Stomach smooth muscle (tissue), 2 donors: ENCODE measurements at regions not wholly inside any gene's neighbourhood (a gene's known extent, or its start where the extent isn't known, plus 50 kb on each side); places are given as distances from the start of the nearest gene placed in this dataset.

Experiments used
- H3K27ac ChIP-seq: one replicate; pipeline ENCODE4 v1.7.0; 2013; ENCODE audit warnings: mild to moderate bottlenecking, low read length, inconsistent platforms
- H3K27me3 ChIP-seq, 2 donors: one replicate each; pipeline ENCODE4 v1.7.0; 2013; ENCODE audit warnings: low read length in 2 of 2; ENCODE audit not compliant: insufficient read depth in 2 of 2, control insufficient read depth in 1 of 2
- H3K36me3 ChIP-seq, 2 donors: one replicate each; pipeline ENCODE4 v1.7.0; 2013; ENCODE audit warnings: low read length in 2 of 2; ENCODE audit not compliant: control insufficient read depth in 2 of 2, insufficient read depth in 2 of 2
- H3K4me1 ChIP-seq: one replicate; pipeline ENCODE4 v1.7.0; 2013; ENCODE audit warnings: low read length; ENCODE audit not compliant: control insufficient read depth, insufficient read depth
- H3K4me3 ChIP-seq, 2 donors: one replicate each; pipeline ENCODE4 v1.7.0; 2013; ENCODE audit warnings: low read length in 2 of 2
- H3K9ac ChIP-seq, 2 donors: one replicate each; pipeline ENCODE4 v1.7.0; 2013; ENCODE audit warnings: low read length in 2 of 2, mild to moderate bottlenecking in 1 of 2
- H3K9me3 ChIP-seq, 2 donors: one replicate each; pipeline ENCODE4 v1.7.0; 2013; ENCODE audit warnings: low read length in 2 of 2; ENCODE audit not compliant: control insufficient read depth in 2 of 2
- donor health status: healthy.
- donor health status: Pancreatic carcinoma.

DNA sequence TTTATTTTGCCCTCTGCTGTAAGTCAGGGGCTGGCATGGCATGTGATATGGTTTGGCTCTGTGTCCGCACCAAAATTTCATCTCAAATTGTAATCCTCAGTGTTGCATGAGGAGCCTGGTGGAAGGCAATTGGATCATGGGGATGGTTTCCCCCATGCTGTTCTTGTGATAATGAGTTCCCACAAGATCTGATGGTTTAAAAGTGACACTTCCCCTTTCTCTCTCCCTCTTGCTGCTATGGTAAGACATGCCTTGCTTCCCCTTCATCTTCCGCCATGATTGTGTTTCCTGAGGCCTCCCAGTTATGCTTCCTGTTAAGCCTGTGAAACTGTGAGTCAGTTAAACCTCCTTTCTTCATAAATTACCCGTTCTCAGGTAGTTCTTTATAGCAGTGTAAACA is 72.0 kb upstream of the MSX1 start:
- peaks cover 0 to 12% of the 10 kb centered on the region in 2 donors for H3K9me3 ChIP-seq
- no peak overlapping the region for H3K4me3 ChIP-seq
- H3K4me1 ChIP-seq: no peaks in the 10 kb centered on the region
- H3K36me3 ChIP-seq: no peaks in the 10 kb centered on the region
- no peak overlapping the region for H3K9ac ChIP-seq
- H3K27me3 ChIP-seq: no peaks in the 10 kb centered on the region
- no peak overlapping the region for H3K27ac ChIP-seq

DNA sequence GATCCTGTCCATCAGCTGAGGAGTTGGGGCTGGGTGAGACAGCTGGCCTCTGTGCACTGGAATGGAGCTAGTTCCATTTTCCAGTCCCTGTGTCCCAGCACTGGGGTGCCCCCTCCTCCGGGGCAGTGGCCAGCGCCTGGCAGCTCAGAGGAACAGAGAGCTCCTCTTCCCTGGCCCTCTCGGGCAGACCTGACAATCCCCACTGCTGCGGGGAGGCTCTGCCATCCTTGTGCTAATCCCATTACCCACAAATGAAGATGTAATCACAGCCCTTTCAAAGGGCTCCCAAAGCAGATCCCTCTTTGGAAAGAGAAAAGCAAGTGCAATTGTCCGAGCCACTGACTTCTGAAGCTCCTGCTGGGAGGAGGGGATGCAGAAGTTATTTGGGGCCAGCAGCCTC is 75.1 kb upstream of the MSX1 start:
- H3K4me3 ChIP-seq: no peak overlapping the region
- no peaks in the 10 kb centered on the region for H3K4me1 ChIP-seq
- H3K9me3 ChIP-seq: peaks cover 3 to 14% of the 10 kb centered on the region in 2 donors
- no peak overlapping the region for H3K27ac ChIP-seq
- H3K9ac ChIP-seq: no peak overlapping the region
- no peaks in the 10 kb centered on the region for H3K36me3 ChIP-seq
- H3K27me3 ChIP-seq: peaks cover 0 to under 1% of the 10 kb centered on the region in 2 donors

DNA sequence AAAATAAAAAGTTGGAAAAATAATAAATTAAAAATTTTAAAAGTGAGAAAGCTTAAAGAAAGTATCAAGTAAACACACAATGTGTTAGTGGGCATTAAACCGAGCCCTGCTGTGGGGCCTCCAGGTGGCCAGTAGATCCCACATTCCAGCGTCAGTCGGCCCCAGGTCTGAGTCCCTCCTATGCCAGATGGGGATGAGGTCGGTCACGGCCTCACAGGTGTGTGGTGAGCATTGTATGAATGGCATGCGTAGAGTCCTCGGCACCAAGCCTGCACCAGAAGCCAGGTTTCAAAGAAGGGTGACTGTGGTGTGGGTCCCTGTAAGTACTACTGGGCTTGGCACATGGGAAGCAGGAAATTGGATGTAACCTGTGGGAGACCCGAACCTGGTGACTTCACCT is 75.6 kb upstream of the MSX1 start:
- Histone ChIP-seq H3K27me3 (peaks cover 0 to 2% of the 10 kb centered on the region in 2 donors), H3K4me3 (no peak overlapping the region), H3K9ac (no peak overlapping the region), H3K9me3 (peaks cover 6 to 16% of the 10 kb centered on the region in 2 donors), H3K36me3 (no peaks in the 10 kb centered on the region), H3K27ac (no peak overlapping the region), H3K4me1 (no peaks in the 10 kb centered on the region)

DNA sequence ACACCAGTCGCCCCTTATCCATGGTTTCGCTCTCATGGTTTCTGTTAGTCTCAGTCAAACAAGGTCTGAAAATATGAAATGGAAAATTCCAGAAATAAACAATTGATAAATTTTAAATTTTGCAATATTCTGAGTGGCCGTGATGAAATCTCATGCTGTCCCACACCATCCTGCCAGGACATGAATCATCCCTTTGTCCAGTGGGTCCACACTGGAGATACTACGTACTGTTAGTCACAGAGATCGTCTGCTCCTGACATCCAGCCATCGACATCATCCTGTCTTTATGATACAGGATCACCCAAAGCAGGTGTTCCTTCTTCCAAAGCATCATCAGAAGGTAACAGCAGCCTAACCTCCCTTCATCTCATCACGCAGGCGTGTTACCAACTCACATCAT is 76.5 kb upstream of the MSX1 start:
- Histone ChIP-seq H3K27me3 (peaks cover 0 to 2% of the 10 kb centered on the region in 2 donors), H3K27ac (no peak overlapping the region), H3K4me3 (no peak overlapping the region), H3K4me1 (no peaks in the 10 kb centered on the region), H3K9ac (no peak overlapping the region), H3K9me3 (peaks cover 7 to 17% of the 10 kb centered on the region in 2 donors), H3K36me3 (no peaks in the 10 kb centered on the region)

DNA sequence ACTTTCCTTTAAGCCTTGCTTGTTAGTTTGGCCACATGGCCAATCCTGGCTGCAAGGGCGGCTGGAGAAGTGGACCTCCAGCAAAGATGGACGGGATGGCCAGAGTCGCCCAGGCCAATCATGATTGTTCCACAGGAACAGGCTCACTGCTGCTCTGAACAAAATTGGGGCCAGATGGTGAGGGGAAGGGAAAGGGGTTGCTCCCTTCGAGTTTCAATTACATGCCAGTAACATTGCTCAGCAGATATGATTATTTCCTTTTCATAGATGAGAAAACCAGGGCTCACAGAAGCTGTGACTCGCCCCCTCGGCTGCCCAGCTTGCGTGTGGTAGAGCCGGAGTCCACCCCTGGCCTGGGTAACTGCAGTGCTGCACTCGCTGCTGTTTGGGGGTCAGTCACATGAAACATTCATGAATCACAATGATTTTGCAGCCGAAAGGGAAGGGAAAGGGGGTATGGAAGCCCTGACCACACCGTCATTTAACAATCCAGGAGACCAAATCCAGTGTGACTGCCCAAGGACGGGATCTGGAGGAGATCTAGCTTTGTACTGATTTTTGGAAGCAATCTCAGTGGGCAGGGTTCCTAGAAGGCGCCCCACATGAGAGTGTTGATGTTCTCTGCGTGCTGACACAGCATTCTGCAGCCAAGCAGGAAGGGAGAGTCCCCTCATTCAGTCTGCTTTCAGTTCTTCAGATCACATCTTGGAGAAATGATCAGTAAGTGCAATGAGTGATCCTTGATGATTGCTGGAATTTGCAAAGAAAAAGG is 77.3 kb upstream of the MSX1 start:
- Histone ChIP-seq H3K27me3 (peaks cover 0 to 2% of the 10 kb centered on the region in 2 donors), H3K4me1 (no peaks in the 10 kb centered on the region), H3K36me3 (no peaks in the 10 kb centered on the region), H3K4me3 (no peak overlapping the region), H3K9me3 (peaks cover 11 to 18% of the 10 kb centered on the region in 2 donors), H3K27ac (no peak overlapping the region), H3K9ac (no peak overlapping the region)

DNA sequence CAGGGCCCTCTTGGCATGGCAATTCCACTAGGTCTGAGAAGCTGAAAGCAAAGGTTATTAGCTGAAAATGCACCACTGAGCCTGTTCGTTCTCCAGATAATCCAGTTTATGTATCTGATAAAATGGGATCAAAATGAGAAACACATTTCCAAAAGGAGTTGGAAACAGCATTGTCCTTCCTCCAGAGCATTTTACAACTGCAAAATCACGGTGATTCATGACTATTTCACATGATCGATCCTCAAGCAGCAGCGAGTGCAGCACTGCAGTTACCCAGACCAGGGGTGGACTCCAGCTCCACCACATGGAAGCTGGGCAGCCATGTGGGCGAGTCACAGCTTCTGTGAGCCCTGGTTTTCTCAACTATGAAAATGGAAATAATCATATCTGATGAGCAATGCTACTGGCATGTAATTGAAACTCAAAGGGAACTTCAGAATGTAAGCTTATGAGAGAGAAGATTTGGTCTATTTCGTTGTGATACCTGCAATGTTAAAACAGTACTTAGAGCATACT is 78.7 kb upstream of the MSX1 start:
- Histone ChIP-seq H3K27me3 (peaks cover 0 to 2% of the 10 kb centered on the region in 2 donors), H3K27ac (no peak overlapping the region), H3K4me3 (no peak overlapping the region), H3K4me1 (no peaks in the 10 kb centered on the region), H3K9me3 (peaks cover 11 to 15% of the 10 kb centered on the region in 2 donors), H3K9ac (no peak overlapping the region), H3K36me3 (no peaks in the 10 kb centered on the region)

DNA sequence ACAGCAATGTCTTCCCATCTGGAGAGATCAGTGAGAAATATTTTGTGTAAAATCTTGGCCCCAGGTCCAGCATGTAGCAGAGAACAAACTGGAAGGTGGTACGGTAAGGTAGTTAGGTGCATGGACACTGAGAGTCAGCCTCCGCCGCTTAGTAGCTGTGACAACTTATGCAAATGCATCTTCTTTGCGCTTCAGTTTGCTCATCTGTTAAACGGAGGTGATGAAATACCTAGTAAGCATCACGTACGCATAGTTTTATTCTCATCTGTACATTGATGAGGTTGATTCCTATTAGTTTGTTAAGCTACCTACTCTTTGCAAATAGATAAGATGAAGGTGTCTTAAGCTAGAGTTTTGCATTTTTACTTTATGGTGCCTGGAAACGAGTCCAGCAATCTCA is 80.0 kb upstream of the MSX1 start:
- Histone ChIP-seq H3K27ac (no peak overlapping the region), H3K27me3 (peaks cover 0 to 2% of the 10 kb centered on the region in 2 donors), H3K36me3 (no peaks in the 10 kb centered on the region)

DNA sequence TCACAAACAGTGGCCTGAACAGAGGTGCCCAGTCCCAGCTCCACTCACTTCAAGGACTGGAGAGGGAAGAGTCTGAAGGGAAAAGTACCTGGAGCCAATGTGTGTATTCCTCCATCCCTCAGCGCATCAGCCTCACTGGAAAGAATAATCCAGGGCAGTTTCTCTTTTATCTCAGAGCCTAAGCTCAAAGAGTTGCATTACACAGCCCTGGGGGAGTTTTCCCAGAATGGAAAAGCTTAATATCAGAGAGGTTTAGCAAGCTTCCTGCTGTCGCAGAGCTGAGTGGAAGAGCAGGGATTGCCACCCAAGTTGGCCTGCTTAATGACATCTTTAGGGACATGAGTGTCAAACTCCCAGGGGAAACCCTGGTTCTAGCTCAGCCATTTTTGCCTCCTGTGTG is 80.4 kb upstream of the MSX1 start:
- H3K4me3 ChIP-seq: no peak overlapping the region
- H3K9me3 ChIP-seq: peaks cover 11 to 16% of the 10 kb centered on the region in 2 donors
- H3K27ac ChIP-seq: no peak overlapping the region
- no peaks in the 10 kb centered on the region for H3K4me1 ChIP-seq
- H3K36me3 ChIP-seq: no peaks in the 10 kb centered on the region
- H3K9ac ChIP-seq: no peak overlapping the region
- H3K27me3 ChIP-seq: peaks cover 0 to 2% of the 10 kb centered on the region in 2 donors

More for the DNA sequence above, 80.0 kb upstream of the MSX1 start:
- no peak overlapping the region for H3K4me3 ChIP-seq
- H3K9ac ChIP-seq: no peak overlapping the region
- H3K4me1 ChIP-seq: no peaks in the 10 kb centered on the region
- peaks cover 11 to 16% of the 10 kb centered on the region in 2 donors for H3K9me3 ChIP-seq

DNA sequence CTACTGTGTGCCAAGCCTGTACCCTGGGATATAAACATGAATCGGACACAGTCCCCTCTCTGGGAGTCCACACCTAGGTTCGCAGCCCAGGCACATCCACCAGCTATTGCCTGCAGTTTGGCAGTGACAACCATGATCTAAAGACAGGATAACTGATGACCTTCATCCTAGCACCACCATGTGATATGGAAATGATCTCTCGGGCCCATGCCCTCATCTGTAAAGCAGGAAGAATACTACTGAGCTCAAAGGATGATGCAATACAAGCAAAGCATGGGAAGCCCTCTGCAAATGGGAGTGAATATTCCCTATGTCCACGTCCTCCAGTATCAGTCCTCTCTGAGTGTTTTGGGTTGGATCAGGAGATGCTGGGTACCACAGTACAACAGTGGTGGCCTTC is 80.9 kb upstream of the MSX1 start:
- H3K36me3 ChIP-seq: no peaks in the 10 kb centered on the region

DNA sequence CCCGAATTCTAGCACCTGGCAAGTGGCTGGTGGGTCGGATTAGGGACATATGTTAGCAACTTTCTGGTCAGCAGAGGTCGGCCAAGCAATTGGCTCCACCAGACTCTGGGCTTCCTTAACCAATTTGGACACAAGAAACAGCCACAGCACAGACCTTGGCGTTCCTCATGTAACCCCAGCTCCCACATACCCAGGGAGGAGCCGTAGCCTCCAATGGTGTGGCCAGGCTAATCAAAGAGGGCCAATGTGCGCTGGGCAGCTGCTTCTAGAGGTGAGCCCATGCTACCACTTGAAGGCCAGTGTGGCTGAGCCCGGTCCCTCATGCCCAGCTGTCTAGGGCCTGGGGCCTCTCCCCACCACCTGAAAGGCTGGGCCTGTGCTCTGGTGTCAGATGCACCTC is 82.5 kb upstream of the MSX1 start:
- H3K4me3 ChIP-seq: no peak overlapping the region
- peaks cover 11 to 16% of the 10 kb centered on the region in 2 donors for H3K9me3 ChIP-seq
- H3K4me1 ChIP-seq: no peaks in the 10 kb centered on the region
- no peaks in the 10 kb centered on the region for H3K36me3 ChIP-seq
- no peak overlapping the region for H3K27ac ChIP-seq
- H3K9ac ChIP-seq: no peak overlapping the region
- H3K27me3 ChIP-seq: peaks cover 0 to 2% of the 10 kb centered on the region in 2 donors

More for the DNA sequence above, 80.9 kb upstream of the MSX1 start:
- peaks cover 11 to 16% of the 10 kb centered on the region in 2 donors for H3K9me3 ChIP-seq
- H3K4me1 ChIP-seq: no peaks in the 10 kb centered on the region
- H3K27ac ChIP-seq: no peak overlapping the region
- H3K4me3 ChIP-seq: no peak overlapping the region
- no peak overlapping the region for H3K9ac ChIP-seq
- peaks cover 0 to 2% of the 10 kb centered on the region in 2 donors for H3K27me3 ChIP-seq

DNA sequence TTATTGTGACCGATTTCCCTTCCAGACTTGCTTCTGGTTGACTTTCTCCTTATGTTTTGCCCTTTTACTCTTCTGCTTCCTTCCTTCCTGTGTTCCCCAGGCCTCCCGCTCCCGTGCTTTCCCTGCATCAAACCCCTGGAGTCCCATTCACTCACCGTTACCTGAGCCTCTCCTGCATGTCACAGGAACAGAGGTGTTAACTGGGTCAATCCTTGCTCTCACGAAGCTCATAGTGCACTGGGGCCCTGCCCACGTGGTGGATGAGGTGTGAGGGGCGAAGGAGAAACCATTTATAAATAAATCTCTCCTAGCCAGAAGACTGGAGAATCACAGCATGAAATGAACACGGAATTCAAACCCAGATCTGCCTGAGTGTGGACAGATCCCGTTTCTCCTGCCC is 83.1 kb upstream of the MSX1 start:
- no peaks in the 10 kb centered on the region for H3K4me1 ChIP-seq
- no peak overlapping the region for H3K27ac ChIP-seq
- H3K36me3 ChIP-seq: no peaks in the 10 kb centered on the region
- H3K9ac ChIP-seq: no peak overlapping the region
- no peak overlapping the region for H3K4me3 ChIP-seq
- peaks cover 0 to 2% of the 10 kb centered on the region in 2 donors for H3K27me3 ChIP-seq
- peaks cover 9 to 11% of the 10 kb centered on the region in 2 donors for H3K9me3 ChIP-seq
